ENCODE measurements at regions not wholly inside any gene's neighbourhood (a gene's known extent, or its start where the extent isn't known, plus 50 kb on each side); places are given as distances from the start of the nearest gene placed in this dataset.

GRCh38 chr2:194155431-194155830 is 1501.6 kb upstream of the SLC39A10 start:
- no peak for TF ChIP-seq EZH2phosphoT487 (IDR thresholded peaks at IDR 0.05; ENCODE audit: low read depth)
- TF ChIP-seq, protein P1, sequence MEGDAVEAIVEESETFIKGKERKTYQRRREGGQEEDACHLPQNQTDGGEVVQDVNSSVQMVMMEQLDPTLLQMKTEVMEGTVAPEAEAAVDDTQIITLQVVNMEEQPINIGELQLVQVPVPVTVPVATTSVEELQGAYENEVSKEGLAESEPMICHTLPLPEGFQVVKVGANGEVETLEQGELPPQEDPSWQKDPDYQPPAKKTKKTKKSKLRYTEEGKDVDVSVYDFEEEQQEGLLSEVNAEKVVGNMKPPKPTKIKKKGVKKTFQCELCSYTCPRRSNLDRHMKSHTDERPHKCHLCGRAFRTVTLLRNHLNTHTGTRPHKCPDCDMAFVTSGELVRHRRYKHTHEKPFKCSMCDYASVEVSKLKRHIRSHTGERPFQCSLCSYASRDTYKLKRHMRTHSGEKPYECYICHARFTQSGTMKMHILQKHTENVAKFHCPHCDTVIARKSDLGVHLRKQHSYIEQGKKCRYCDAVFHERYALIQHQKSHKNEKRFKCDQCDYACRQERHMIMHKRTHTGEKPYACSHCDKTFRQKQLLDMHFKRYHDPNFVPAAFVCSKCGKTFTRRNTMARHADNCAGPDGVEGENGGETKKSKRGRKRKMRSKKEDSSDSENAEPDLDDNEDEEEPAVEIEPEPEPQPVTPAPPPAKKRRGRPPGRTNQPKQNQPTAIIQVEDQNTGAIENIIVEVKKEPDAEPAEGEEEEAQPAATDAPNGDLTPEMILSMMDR (IDR thresholded peaks at IDR 0.05; ENCODE audit: low read depth, low read length) = no peak
